ENCODE measurements at regions not wholly inside any gene's neighbourhood (a gene's known extent, or its start where the extent isn't known, plus 50 kb on each side); places are given as distances from the start of the nearest gene placed in this dataset.

DNA sequence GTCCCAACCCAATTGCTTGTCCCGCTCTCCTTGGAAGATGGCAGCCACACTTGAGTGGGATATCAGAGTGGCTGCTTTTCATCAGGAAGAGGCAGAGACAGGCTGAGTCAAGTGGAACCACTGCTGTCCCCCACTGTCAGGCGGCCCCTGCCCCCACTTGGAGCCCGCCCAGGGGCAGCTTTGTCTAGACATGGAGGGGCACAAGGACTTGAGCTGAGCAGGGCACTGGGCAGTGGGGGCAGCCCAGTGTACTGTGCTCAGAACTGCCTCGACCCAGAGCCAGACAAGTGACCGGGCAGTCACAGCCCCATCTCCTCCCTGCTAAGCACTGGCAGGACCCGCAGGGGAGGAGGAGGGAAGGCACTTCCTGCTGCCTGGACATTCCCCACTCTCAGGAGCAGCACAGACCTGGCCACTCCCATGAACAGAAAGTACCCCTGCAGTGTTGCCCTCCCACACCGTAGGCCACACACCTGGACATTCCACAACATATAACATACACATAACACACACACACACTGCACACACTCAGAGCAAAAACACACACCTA, 91.0 kb downstream of the MRPL36 start:
- TF ChIP-seq, protein P1, sequence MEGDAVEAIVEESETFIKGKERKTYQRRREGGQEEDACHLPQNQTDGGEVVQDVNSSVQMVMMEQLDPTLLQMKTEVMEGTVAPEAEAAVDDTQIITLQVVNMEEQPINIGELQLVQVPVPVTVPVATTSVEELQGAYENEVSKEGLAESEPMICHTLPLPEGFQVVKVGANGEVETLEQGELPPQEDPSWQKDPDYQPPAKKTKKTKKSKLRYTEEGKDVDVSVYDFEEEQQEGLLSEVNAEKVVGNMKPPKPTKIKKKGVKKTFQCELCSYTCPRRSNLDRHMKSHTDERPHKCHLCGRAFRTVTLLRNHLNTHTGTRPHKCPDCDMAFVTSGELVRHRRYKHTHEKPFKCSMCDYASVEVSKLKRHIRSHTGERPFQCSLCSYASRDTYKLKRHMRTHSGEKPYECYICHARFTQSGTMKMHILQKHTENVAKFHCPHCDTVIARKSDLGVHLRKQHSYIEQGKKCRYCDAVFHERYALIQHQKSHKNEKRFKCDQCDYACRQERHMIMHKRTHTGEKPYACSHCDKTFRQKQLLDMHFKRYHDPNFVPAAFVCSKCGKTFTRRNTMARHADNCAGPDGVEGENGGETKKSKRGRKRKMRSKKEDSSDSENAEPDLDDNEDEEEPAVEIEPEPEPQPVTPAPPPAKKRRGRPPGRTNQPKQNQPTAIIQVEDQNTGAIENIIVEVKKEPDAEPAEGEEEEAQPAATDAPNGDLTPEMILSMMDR (IDR thresholded peaks at IDR 0.05): no peak
- TF ChIP-seq POLR2A (IDR thresholded peaks at IDR 0.05) (no peak), EP300 (IDR thresholded peaks at IDR 0.05) (no peak)
